ENCODE measurements at regions not wholly inside any gene's neighbourhood (a gene's known extent, or its start where the extent isn't known, plus 50 kb on each side); places are given as distances from the start of the nearest gene placed in this dataset.

GRCh38 chr5:8295141-8295540 lies 426.2 kb downstream of the MTRR start:
- H3F3A ChIP-seq (ENCODE audit: insufficient read depth, low read length, poor library complexity, severe bottlenecking) = no peaks in the 10 kb centered on the region
- no peak overlapping the region for H3K4me3 ChIP-seq (ENCODE audit: low read length)
- H4K20me1 ChIP-seq (ENCODE audit: insufficient read depth) = no peaks in the 10 kb centered on the region
- H3K9ac ChIP-seq (ENCODE audit: low read length) = no peak overlapping the region
- no peaks in the 10 kb centered on the region for H3K36me3 ChIP-seq (ENCODE audit: insufficient read depth, low read length)
- TF ChIP-seq MXI1 (conservative IDR thresholded peaks at IDR 0.05; ENCODE audit: poor library complexity, severe bottlenecking) (no peak), TAF1 (IDR thresholded peaks at IDR 0.05; ENCODE audit: low read depth) (no peak), EZH2 (IDR thresholded peaks at IDR 0.05; ENCODE audit: borderline replicate concordance, insufficient read depth, low read length, poor library complexity, severe bottlenecking) (no peak), RAD21 (conservative IDR thresholded peaks at IDR 0.05) (no peak), REST (IDR thresholded peaks at IDR 0.05; ENCODE audit: borderline replicate concordance) (no peak), SMC3 (conservative IDR thresholded peaks at IDR 0.05; ENCODE audit: poor library complexity) (no peak), POLR2AphosphoS5 (IDR thresholded peaks at IDR 0.05) (no peak), EP300 (conservative IDR thresholded peaks at IDR 0.05; ENCODE audit: poor library complexity, severe bottlenecking) (no peak)
- TF ChIP-seq, protein P1, sequence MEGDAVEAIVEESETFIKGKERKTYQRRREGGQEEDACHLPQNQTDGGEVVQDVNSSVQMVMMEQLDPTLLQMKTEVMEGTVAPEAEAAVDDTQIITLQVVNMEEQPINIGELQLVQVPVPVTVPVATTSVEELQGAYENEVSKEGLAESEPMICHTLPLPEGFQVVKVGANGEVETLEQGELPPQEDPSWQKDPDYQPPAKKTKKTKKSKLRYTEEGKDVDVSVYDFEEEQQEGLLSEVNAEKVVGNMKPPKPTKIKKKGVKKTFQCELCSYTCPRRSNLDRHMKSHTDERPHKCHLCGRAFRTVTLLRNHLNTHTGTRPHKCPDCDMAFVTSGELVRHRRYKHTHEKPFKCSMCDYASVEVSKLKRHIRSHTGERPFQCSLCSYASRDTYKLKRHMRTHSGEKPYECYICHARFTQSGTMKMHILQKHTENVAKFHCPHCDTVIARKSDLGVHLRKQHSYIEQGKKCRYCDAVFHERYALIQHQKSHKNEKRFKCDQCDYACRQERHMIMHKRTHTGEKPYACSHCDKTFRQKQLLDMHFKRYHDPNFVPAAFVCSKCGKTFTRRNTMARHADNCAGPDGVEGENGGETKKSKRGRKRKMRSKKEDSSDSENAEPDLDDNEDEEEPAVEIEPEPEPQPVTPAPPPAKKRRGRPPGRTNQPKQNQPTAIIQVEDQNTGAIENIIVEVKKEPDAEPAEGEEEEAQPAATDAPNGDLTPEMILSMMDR (IDR thresholded peaks at IDR 0.05; ENCODE audit: poor library complexity, severe bottlenecking) = no peak
- no peaks in the 10 kb centered on the region for H3K9me3 ChIP-seq (ENCODE audit: low read length)
- no peak overlapping the region for H3K4me2 ChIP-seq (ENCODE audit: low read length)
- H3K9me2 ChIP-seq (ENCODE audit: insufficient read depth, low read length) = no peaks in the 10 kb centered on the region
- no peak overlapping the region for H2AFZ ChIP-seq (ENCODE audit: low read depth, low read length)
- no peak overlapping the region for H3K27ac ChIP-seq (ENCODE audit: low read length)
- H3K27me3 ChIP-seq (ENCODE audit: insufficient read depth, low read depth, low read length) = no peaks in the 10 kb centered on the region
- H3K79me2 ChIP-seq (replicated peaks; ENCODE audit: insufficient read depth, low read length) = no peaks in the 10 kb centered on the region

DNA sequence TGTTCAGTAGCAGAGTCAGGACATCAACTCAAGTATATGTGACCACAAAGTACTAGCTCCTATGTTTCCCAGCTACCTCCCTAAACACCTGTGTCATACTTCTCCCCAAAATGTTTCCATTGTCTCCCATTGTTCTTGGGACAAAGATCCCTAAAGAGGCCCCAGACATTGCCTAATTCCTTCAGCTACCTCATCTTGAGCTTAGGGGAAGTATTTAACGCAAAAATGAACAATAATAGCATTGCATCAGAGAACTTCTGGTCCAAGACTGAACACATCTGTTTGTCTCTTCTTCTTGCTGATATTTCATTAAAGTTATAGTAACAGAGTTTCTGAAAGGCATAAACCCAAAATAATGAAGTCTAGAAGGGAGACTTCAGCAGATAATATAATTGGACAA lies 430.8 kb downstream of the MTRR start:
- Histone ChIP-seq H3K27me3 (ENCODE audit: insufficient read depth, low read depth, low read length) (no peaks in the 10 kb centered on the region), H3K27ac (ENCODE audit: low read length) (no peak overlapping the region), H4K20me1 (ENCODE audit: insufficient read depth) (no peaks in the 10 kb centered on the region), H3K9me3 (ENCODE audit: low read length) (no peaks in the 10 kb centered on the region), H3K36me3 (ENCODE audit: insufficient read depth, low read length) (no peaks in the 10 kb centered on the region), H3K79me2 (replicated peaks; ENCODE audit: insufficient read depth, low read length) (no peaks in the 10 kb centered on the region), H2AFZ (ENCODE audit: low read depth, low read length) (no peak overlapping the region), H3K4me3 (ENCODE audit: low read length) (no peak overlapping the region), H3K9me2 (ENCODE audit: insufficient read depth, low read length) (no peaks in the 10 kb centered on the region), H3K9ac (ENCODE audit: low read length) (no peak overlapping the region), H3K4me2 (ENCODE audit: low read length) (no peak overlapping the region), H3F3A (ENCODE audit: insufficient read depth, low read length, poor library complexity, severe bottlenecking) (no peaks in the 10 kb centered on the region)
- TF ChIP-seq REST (IDR thresholded peaks at IDR 0.05; ENCODE audit: borderline replicate concordance) (no peak), EZH2 (IDR thresholded peaks at IDR 0.05; ENCODE audit: borderline replicate concordance, insufficient read depth, low read length, poor library complexity, severe bottlenecking) (no peak), TAF1 (IDR thresholded peaks at IDR 0.05; ENCODE audit: low read depth) (no peak)
- TF ChIP-seq, protein P1 (IDR thresholded peaks at IDR 0.05; ENCODE audit: poor library complexity, severe bottlenecking) = no peak

Measured in neural cell (in vitro differentiated cells).